IMR-90 (cell line): ENCODE measurements at regions not wholly inside any gene's neighbourhood (a gene's known extent, or its start where the extent isn't known, plus 50 kb on each side); places are given as distances from the start of the nearest gene placed in this dataset.

Experiments
- ATAC-seq: fragments of 200-7000 bp; cut with Tn5 transposase; 2 replicates; pipeline ENCODE4 v1.9.1; 2020; ENCODE audit warnings: low read depth, mild to moderate bottlenecking, moderate library complexity
- BruUV-seq: library from RNA; stranded (reverse); fragments of 400-500 nt; replicated peaks from 2 replicates; lab custom pipeline; 2021; lab: Mats Ljungman, UMichigan
- CTCF ChIA-PET: fragments of 300-600 bp; formaldehyde crosslinking; extraction: SDS; loops from one replicate; lab custom pipeline; 2021; ENCODE audit warnings: antibody characterized with exemption; lab: Yijun Ruan, JAX
- POLR2A ChIA-PET: fragments of 300-600 bp; sonication (Branson Sonifier 250); formaldehyde crosslinking; loops from one replicate; lab custom pipeline; 2022; ENCODE audit warnings: antibody characterized with exemption; ENCODE audit not compliant: unreplicated experiment; lab: Charles Lee
- DNase-seq: peaks from one replicate; pipeline ENCODE4 v3.0.0; 2013
- H2AFZ ChIP-seq: replicated peaks from 2 replicates; pipeline ENCODE3; 2013; ENCODE audit warnings: low read length, mild to moderate bottlenecking; ENCODE audit not compliant: poor library complexity
- H2AK5ac ChIP-seq: 2 replicates; pipeline ENCODE4 v1.6.1; 2013; ENCODE audit warnings: low read depth, low read length, inconsistent platforms
- H2AK9ac ChIP-seq: replicated peaks from 2 replicates; pipeline ENCODE3; 2013; ENCODE audit warnings: mild to moderate bottlenecking, low read depth, low read length, moderate library complexity; ENCODE audit not compliant: poor library complexity
- H2BK120ac ChIP-seq: 2 replicates; pipeline ENCODE4 v1.6.1; 2013; ENCODE audit warnings: low read depth, low read length, inconsistent platforms
- H2BK15ac ChIP-seq: 3 replicates; pipeline ENCODE4 v1.6.1; 2013; ENCODE audit warnings: low read depth, low read length, inconsistent platforms
- H2BK20ac ChIP-seq: 2 replicates; pipeline ENCODE4 v1.6.1; 2013; ENCODE audit warnings: low read depth, mild to moderate bottlenecking, inconsistent platforms, low read length, moderate library complexity
- H2BK5ac ChIP-seq: 2 replicates; pipeline ENCODE4 v1.6.1; 2013; ENCODE audit warnings: mild to moderate bottlenecking, low read depth, low read length, inconsistent platforms; ENCODE audit not compliant: poor library complexity, severe bottlenecking
- H3K14ac ChIP-seq: replicated peaks from 2 replicates; pipeline ENCODE4 v1.6.1; 2013; ENCODE audit warnings: low read depth, low read length, inconsistent platforms
- H3K18ac ChIP-seq: 2 replicates; pipeline ENCODE4 v1.6.1; 2013; ENCODE audit warnings: low read depth, low read length, control low read depth
- H3K23ac ChIP-seq: 2 replicates; pipeline ENCODE4 v1.6.1; 2013; ENCODE audit warnings: low read depth, low read length, inconsistent platforms
- H3K27ac ChIP-seq: 2 replicates; pipeline ENCODE4 v1.5.1; 2013; ENCODE audit warnings: mild to moderate bottlenecking, control low read depth, low read length; ENCODE audit not compliant: insufficient read depth
- H3K27me3 ChIP-seq: 2 replicates; pipeline ENCODE4 v1.6.1; 2013; ENCODE audit warnings: low read length; ENCODE audit not compliant: control insufficient read depth, insufficient read depth
- H3K36me3 ChIP-seq: 2 replicates; pipeline ENCODE4 v1.6.1; 2013; ENCODE audit warnings: low read length, mixed read lengths; ENCODE audit not compliant: control insufficient read depth, insufficient read depth
- H3K4ac ChIP-seq: 2 replicates; pipeline ENCODE4 v1.6.1; 2013; ENCODE audit warnings: low read depth, low read length, inconsistent platforms
- H3K4me1 ChIP-seq: 2 replicates; pipeline ENCODE4 v1.6.1; 2013; ENCODE audit warnings: low read length, mixed read lengths; ENCODE audit not compliant: control insufficient read depth, insufficient read depth
- H3K4me2 ChIP-seq: 2 replicates; pipeline ENCODE4 v1.6.1; 2013; ENCODE audit warnings: low read depth, mild to moderate bottlenecking, control low read depth, low read length, moderate library complexity
- H3K4me3 ChIP-seq: 2 replicates; pipeline ENCODE4 v1.5.1; 2013; ENCODE audit warnings: low read depth, mild to moderate bottlenecking, control low read depth, low read length, moderate library complexity; ENCODE audit not compliant: insufficient read depth
- H3K56ac ChIP-seq: 2 replicates; pipeline ENCODE4 v1.6.1; 2013; ENCODE audit warnings: low read length, inconsistent platforms; ENCODE audit not compliant: insufficient read depth; ENCODE audit errors: extremely low read depth
- H3K79me1 ChIP-seq, 2 experiments: 2 replicates each; pipeline ENCODE4 v1.6.1; 2013; ENCODE audit warnings: low read length in 2 of 2, inconsistent platforms in 1 of 2, low read depth in 1 of 2
- H3K9ac ChIP-seq: 2 replicates; pipeline ENCODE4 v1.6.1; 2013; ENCODE audit warnings: low read depth, low read length, control low read depth
- H3K9me1 ChIP-seq: 2 replicates; pipeline ENCODE4 v1.6.1; 2013; ENCODE audit warnings: low read length, inconsistent platforms; ENCODE audit not compliant: insufficient read depth
- H3K9me3 ChIP-seq: 2 replicates; pipeline ENCODE4 v1.6.1; 2013; ENCODE audit warnings: low read length; ENCODE audit not compliant: control insufficient read depth, insufficient read depth
- H4K20me1 ChIP-seq: 2 replicates; pipeline ENCODE4 v1.6.1; 2013; ENCODE audit warnings: low read length, inconsistent platforms; ENCODE audit not compliant: insufficient read depth
- H4K5ac ChIP-seq: 2 replicates; pipeline ENCODE4 v1.6.1; 2013; ENCODE audit warnings: mild to moderate bottlenecking, low read depth, low read length, control low read depth
- H4K8ac ChIP-seq, 2 experiments: 2 replicates each; pipeline ENCODE4 v1.6.1; 2013; ENCODE audit warnings: low read depth in 2 of 2, low read length in 2 of 2, control low read depth in 1 of 2, inconsistent platforms in 1 of 2
- H4K91ac ChIP-seq: 2 replicates; pipeline ENCODE4 v1.6.1; 2013; ENCODE audit warnings: low read depth, low read length, inconsistent platforms; ENCODE audit not compliant: insufficient read depth
- BHLHE40 ChIP-seq: fragments of 150-350 bp; IDR thresholded peaks from 2 replicates; pipeline ENCODE4 v1.6.1; 2016; ENCODE audit warnings: mild to moderate bottlenecking, low read depth, low read length
- CEBPB ChIP-seq: IDR thresholded peaks from 2 replicates; pipeline ENCODE4 v1.6.1; 2012; ENCODE audit warnings: low read depth, low read length, improper control_type of control experiment
- CHD1 ChIP-seq: IDR thresholded peaks from 2 replicates; pipeline ENCODE4 v1.6.1; 2012; ENCODE audit warnings: low read depth, low read length, improper control_type of control experiment
- FOS ChIP-seq: fragments of 150-350 bp; IDR thresholded peaks from 2 replicates; pipeline ENCODE4 v1.6.1; 2016; ENCODE audit warnings: low read depth, low read length
- MAFK ChIP-seq: IDR thresholded peaks from 2 replicates; pipeline ENCODE4 v1.6.1; 2012; ENCODE audit warnings: low read depth, low read length, improper control_type of control experiment
- MAZ ChIP-seq: IDR thresholded peaks from 2 replicates; pipeline ENCODE4 v1.6.1; 2012; ENCODE audit warnings: low read depth, mild to moderate bottlenecking, low read length, improper control_type of control experiment, moderate library complexity, borderline replicate concordance
- MXI1 ChIP-seq: IDR thresholded peaks from 2 replicates; pipeline ENCODE4 v1.6.1; 2012; ENCODE audit warnings: low read depth, mild to moderate bottlenecking, low read length, moderate library complexity, borderline replicate concordance
- NFE2L2 ChIP-seq: fragments of 150-350 bp; IDR thresholded peaks from 2 replicates; pipeline ENCODE4 v1.6.1; 2016; ENCODE audit warnings: low read depth, mild to moderate bottlenecking, low read length
- POLR2A ChIP-seq: IDR thresholded peaks from 2 replicates; pipeline ENCODE4 v1.6.1; 2012; ENCODE audit warnings: mild to moderate bottlenecking, low read depth, low read length
- RAD21 ChIP-seq: IDR thresholded peaks from 2 replicates; pipeline ENCODE4 v1.6.1; 2012; ENCODE audit warnings: low read length, improper control_type of control experiment
- RCOR1 ChIP-seq: IDR thresholded peaks from 2 replicates; pipeline ENCODE4 v1.6.1; 2012; ENCODE audit warnings: mild to moderate bottlenecking, low read length, improper control_type of control experiment; ENCODE audit not compliant: insufficient replicate concordance
- RFX5 ChIP-seq: IDR thresholded peaks from 2 replicates; pipeline ENCODE4 v1.8.0; 2012; ENCODE audit warnings: low read depth, mild to moderate bottlenecking, low read length, moderate library complexity
- SMC3 ChIP-seq: fragments of 150-350 bp; IDR thresholded peaks from 2 replicates; pipeline ENCODE4 v1.6.1; 2016; ENCODE audit warnings: low read depth, mild to moderate bottlenecking, antibody characterized with exemption, low read length, moderate library complexity
- USF2 ChIP-seq: fragments of 150-350 bp; IDR thresholded peaks from 2 replicates; pipeline ENCODE4 v1.6.1; 2017; ENCODE audit warnings: mild to moderate bottlenecking, antibody characterized with exemption, low read length, low read depth
- WGBS, 2 experiments: methylation state at CpG; one replicate each; pipeline versions ENCODE4 v1.1.5 to v1.1.7; 2013; ENCODE audit warnings: missing lambda C conversion rate in 2 of 2; ENCODE audit not compliant: insufficient read length in 1 of 2; ENCODE audit errors: extremely low coverage in 2 of 2; 5-methylcytosine and 5-hydroxymethylcytosine counted together
- dilution Hi-C: fragments of 300-500 bp; cut with HindIII; formaldehyde crosslinking; loops from one replicate; pipeline ENCODE4 v1.14.3; 2018; ENCODE audit warnings: low sequenced_read_pairs; ENCODE audit not compliant: unreplicated experiment
- in situ Hi-C: fragments of 300-500 bp; cut with MboI; formaldehyde crosslinking; loops from 3 replicates; pipeline ENCODE4 v1.14.3; 2019; ENCODE audit warnings: low sequenced_read_pairs, inconsistent platforms, mixed read lengths
- intact Hi-C: fragments of 100-400 bp; cut with micrococcal nuclease; formaldehyde crosslinking; loops from 2 replicates; pipeline ENCODE4 v1.10.0; 2022
- TF ChIP-seq, protein P1 (sequence below): conservative IDR thresholded peaks from 2 replicates; pipeline ENCODE4 v1.5.1; 2012; ENCODE audit warnings: mild to moderate bottlenecking, low read depth, low read length, improper control_type of control experiment
- TF ChIP-seq, protein P2 (sequence below): fragments of 150-350 bp; IDR thresholded peaks from 2 replicates; pipeline ENCODE4 v1.6.1; 2016; ENCODE audit warnings: low read depth, mild to moderate bottlenecking, low read length, moderate library complexity, borderline replicate concordance

DNA sequence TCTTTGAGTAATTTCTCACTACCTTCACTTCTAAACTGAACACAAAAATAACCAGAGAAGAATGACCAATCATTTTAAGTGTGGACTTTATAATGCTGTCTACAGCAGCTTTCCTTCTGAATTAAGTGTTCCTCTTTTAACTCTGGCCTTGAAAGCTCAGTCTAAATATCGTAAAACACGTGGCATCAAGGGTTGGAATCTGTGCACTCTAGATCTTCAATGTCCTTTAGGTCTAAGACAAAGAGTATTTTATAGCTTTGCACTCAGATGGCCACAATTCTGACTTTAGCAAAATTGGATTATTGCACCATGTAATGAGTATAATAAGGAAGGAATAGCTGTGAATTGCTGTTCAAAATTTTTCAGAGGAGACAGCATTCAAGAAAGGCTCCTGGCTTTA, 197.1 kb upstream of the UGT8 start:
- H3K18ac ChIP-seq = no peak overlapping the region
- in situ Hi-C loops = no loop called here

More for the DNA sequence above, 197.1 kb upstream of the UGT8 start:
- dilution Hi-C loops = no loop called here
- H3K4ac ChIP-seq = no peak overlapping the region
- no peak overlapping the region for H2AFZ ChIP-seq
- H4K5ac ChIP-seq = no peak overlapping the region
- no peak overlapping the region for H2BK120ac ChIP-seq
- DNase-seq (no peak), ATAC-seq (no peak)
- no peaks in the 10 kb centered on the region for H3K79me1 ChIP-seq
- H3K23ac ChIP-seq = no peak overlapping the region
- H4K91ac ChIP-seq = no peak overlapping the region
- H3K4me2 ChIP-seq = no peak overlapping the region
- H3K36me3 ChIP-seq = no peaks in the 10 kb centered on the region
- ChIA-PET CTCF (interaction anchor here (0.6 kb wide), 1 partner anchor 619 kb away, joined by 4 read pairs; no protein-coding TSS in a partner anchor), POLR2A (no interaction called here)
- no CpG with 5 or more reads among the region's 2 CpGs for WGBS, 2 experiments
- no peak overlapping the region for H3K56ac ChIP-seq
- intact Hi-C loops = no loop called here
- H2AK5ac ChIP-seq = no peak overlapping the region
- peaks cover 5% of the 10 kb centered on the region for H3K27me3 ChIP-seq
- H2BK15ac ChIP-seq = no peak overlapping the region
- H3K4me3 ChIP-seq = no peak overlapping the region
- no peak overlapping the region for H2AK9ac ChIP-seq
- TF ChIP-seq CHD1 (no peak), CEBPB (no peak), MXI1 (no peak), MAZ (no peak), SMC3 (no peak), RAD21 (no peak), POLR2A (no peak), NFE2L2 (no peak), RFX5 (no peak), RCOR1 (no peak), BHLHE40 (no peak), FOS (no peak), USF2 (no peak), MAFK (no peak)
- TF ChIP-seq, protein P1, sequence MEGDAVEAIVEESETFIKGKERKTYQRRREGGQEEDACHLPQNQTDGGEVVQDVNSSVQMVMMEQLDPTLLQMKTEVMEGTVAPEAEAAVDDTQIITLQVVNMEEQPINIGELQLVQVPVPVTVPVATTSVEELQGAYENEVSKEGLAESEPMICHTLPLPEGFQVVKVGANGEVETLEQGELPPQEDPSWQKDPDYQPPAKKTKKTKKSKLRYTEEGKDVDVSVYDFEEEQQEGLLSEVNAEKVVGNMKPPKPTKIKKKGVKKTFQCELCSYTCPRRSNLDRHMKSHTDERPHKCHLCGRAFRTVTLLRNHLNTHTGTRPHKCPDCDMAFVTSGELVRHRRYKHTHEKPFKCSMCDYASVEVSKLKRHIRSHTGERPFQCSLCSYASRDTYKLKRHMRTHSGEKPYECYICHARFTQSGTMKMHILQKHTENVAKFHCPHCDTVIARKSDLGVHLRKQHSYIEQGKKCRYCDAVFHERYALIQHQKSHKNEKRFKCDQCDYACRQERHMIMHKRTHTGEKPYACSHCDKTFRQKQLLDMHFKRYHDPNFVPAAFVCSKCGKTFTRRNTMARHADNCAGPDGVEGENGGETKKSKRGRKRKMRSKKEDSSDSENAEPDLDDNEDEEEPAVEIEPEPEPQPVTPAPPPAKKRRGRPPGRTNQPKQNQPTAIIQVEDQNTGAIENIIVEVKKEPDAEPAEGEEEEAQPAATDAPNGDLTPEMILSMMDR = no peak
- TF ChIP-seq, protein P2, sequence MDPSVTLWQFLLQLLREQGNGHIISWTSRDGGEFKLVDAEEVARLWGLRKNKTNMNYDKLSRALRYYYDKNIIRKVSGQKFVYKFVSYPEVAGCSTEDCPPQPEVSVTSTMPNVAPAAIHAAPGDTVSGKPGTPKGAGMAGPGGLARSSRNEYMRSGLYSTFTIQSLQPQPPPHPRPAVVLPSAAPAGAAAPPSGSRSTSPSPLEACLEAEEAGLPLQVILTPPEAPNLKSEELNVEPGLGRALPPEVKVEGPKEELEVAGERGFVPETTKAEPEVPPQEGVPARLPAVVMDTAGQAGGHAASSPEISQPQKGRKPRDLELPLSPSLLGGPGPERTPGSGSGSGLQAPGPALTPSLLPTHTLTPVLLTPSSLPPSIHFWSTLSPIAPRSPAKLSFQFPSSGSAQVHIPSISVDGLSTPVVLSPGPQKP = no peak
- H3K9me3 ChIP-seq = no peaks in the 10 kb centered on the region
- H2BK5ac ChIP-seq = no peak overlapping the region
- BruUV-seq = no TSS peak
- no peak overlapping the region for H3K9ac ChIP-seq
- no peak overlapping the region for H2BK20ac ChIP-seq
- H4K8ac ChIP-seq = no peak overlapping the region
- H3K14ac ChIP-seq = no peak overlapping the region
- no peaks in the 10 kb centered on the region for H3K9me1 ChIP-seq
- H3K27ac ChIP-seq = no peak overlapping the region
- H4K20me1 ChIP-seq = no peaks in the 10 kb centered on the region
- H3K4me1 ChIP-seq = no peaks in the 10 kb centered on the region
